ENCODE measurements at regions not wholly inside any gene's neighbourhood (a gene's known extent, or its start where the extent isn't known, plus 50 kb on each side); places are given as distances from the start of the nearest gene placed in this dataset.
A peak's percentile ranks its signal among the peaks of the same experiment; 100 is the strongest.

DNA sequence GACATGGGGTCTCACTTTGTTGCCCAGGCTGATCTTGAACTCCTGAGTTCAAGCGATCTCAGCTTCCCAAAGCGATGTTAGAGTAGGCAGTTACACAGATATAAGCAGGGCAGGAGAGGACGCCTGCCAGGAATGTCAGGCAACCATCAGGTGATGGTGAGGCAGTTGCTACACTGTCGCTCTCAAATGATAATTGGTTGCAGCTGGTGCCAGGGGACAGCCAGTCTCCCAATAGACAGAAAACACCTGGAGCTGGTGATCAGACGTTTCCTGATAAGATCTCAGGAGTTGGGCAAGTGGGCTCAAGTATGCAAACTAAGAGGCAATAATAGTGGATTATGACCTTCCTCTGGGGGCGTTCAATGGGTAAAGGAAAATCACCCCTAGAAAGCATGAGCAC lies 163.1 kb upstream of the RGPD4 start:
- H4K20me1 ChIP-seq (replicated peaks; ENCODE audit: insufficient read depth), result no peaks in the 10 kb centered on the region
- H3K27ac ChIP-seq (ENCODE audit: low read depth), result no peak overlapping the region
- Mint-ChIP-seq H3K9me3 (no peaks in the 10 kb centered on the region; the same call in 1 of the 3 replicates), H3K4me1 (no peaks in the 10 kb centered on the region; the same call in 2 of the 3 replicates), H3K27ac (no peak overlapping the region), H3K4me3 (no peak overlapping the region), H3K27me3 (ENCODE audit: insufficient read depth, low read depth, poor library complexity) (no peaks in the 10 kb centered on the region), H3K36me3 (ENCODE audit: low read depth) (no peaks in the 10 kb centered on the region)
- H3K79me2 ChIP-seq (replicated peaks; ENCODE audit: insufficient read depth), result no peaks in the 10 kb centered on the region
- ATAC-seq, result no peak
- DNase-seq (ENCODE audit: low spot score), result no peak
- no peaks in the 10 kb centered on the region for H3K27me3 ChIP-seq (ENCODE audit: insufficient read depth)
- H3K4me3 ChIP-seq, result no peak overlapping the region
- TF ChIP-seq EZH2phosphoT487 (IDR thresholded peaks at IDR 0.05; ENCODE audit: unreplicated experiment), result no peak
- TF ChIP-seq, protein P1, sequence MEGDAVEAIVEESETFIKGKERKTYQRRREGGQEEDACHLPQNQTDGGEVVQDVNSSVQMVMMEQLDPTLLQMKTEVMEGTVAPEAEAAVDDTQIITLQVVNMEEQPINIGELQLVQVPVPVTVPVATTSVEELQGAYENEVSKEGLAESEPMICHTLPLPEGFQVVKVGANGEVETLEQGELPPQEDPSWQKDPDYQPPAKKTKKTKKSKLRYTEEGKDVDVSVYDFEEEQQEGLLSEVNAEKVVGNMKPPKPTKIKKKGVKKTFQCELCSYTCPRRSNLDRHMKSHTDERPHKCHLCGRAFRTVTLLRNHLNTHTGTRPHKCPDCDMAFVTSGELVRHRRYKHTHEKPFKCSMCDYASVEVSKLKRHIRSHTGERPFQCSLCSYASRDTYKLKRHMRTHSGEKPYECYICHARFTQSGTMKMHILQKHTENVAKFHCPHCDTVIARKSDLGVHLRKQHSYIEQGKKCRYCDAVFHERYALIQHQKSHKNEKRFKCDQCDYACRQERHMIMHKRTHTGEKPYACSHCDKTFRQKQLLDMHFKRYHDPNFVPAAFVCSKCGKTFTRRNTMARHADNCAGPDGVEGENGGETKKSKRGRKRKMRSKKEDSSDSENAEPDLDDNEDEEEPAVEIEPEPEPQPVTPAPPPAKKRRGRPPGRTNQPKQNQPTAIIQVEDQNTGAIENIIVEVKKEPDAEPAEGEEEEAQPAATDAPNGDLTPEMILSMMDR (conservative IDR thresholded peaks at IDR 0.05; ENCODE audit: low read depth in 2 of 2), result no peak
- TF ChIP-seq, protein P2, sequence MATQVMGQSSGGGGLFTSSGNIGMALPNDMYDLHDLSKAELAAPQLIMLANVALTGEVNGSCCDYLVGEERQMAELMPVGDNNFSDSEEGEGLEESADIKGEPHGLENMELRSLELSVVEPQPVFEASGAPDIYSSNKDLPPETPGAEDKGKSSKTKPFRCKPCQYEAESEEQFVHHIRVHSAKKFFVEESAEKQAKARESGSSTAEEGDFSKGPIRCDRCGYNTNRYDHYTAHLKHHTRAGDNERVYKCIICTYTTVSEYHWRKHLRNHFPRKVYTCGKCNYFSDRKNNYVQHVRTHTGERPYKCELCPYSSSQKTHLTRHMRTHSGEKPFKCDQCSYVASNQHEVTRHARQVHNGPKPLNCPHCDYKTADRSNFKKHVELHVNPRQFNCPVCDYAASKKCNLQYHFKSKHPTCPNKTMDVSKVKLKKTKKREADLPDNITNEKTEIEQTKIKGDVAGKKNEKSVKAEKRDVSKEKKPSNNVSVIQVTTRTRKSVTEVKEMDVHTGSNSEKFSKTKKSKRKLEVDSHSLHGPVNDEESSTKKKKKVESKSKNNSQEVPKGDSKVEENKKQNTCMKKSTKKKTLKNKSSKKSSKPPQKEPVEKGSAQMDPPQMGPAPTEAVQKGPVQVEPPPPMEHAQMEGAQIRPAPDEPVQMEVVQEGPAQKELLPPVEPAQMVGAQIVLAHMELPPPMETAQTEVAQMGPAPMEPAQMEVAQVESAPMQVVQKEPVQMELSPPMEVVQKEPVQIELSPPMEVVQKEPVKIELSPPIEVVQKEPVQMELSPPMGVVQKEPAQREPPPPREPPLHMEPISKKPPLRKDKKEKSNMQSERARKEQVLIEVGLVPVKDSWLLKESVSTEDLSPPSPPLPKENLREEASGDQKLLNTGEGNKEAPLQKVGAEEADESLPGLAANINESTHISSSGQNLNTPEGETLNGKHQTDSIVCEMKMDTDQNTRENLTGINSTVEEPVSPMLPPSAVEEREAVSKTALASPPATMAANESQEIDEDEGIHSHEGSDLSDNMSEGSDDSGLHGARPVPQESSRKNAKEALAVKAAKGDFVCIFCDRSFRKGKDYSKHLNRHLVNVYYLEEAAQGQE (IDR thresholded peaks at IDR 0.05; ENCODE audit: unreplicated experiment), result no peak
- TF ChIP-seq POLR2AphosphoS5 (IDR thresholded peaks at IDR 0.05; ENCODE audit: low read depth), result no peak
- no peak for TF ChIP-seq STAT1 (IDR thresholded peaks at IDR 0.05; ENCODE audit: unreplicated experiment)
- TF ChIP-seq ZNF331 (CRISPR knock-in tag; IDR thresholded peaks at IDR 0.05; ENCODE audit: low read depth), result no peak
- no peak for TF ChIP-seq CREB1 (CRISPR knock-in tag; IDR thresholded peaks at IDR 0.05; ENCODE audit: low read depth)
- TF ChIP-seq, protein P3, sequence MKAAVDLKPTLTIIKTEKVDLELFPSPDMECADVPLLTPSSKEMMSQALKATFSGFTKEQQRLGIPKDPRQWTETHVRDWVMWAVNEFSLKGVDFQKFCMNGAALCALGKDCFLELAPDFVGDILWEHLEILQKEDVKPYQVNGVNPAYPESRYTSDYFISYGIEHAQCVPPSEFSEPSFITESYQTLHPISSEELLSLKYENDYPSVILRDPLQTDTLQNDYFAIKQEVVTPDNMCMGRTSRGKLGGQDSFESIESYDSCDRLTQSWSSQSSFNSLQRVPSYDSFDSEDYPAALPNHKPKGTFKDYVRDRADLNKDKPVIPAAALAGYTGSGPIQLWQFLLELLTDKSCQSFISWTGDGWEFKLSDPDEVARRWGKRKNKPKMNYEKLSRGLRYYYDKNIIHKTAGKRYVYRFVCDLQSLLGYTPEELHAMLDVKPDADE (IDR thresholded peaks at IDR 0.05), result no peak
- TF ChIP-seq JUNB (IDR thresholded peaks at IDR 0.05; ENCODE audit: unreplicated experiment), result no peak
- no peak for TF ChIP-seq ZNF114 (CRISPR knock-in tag; IDR thresholded peaks at IDR 0.05)
- no peak for TF ChIP-seq NANOG (IDR thresholded peaks at IDR 0.05; ENCODE audit: borderline replicate concordance)
- TF ChIP-seq, protein P4, sequence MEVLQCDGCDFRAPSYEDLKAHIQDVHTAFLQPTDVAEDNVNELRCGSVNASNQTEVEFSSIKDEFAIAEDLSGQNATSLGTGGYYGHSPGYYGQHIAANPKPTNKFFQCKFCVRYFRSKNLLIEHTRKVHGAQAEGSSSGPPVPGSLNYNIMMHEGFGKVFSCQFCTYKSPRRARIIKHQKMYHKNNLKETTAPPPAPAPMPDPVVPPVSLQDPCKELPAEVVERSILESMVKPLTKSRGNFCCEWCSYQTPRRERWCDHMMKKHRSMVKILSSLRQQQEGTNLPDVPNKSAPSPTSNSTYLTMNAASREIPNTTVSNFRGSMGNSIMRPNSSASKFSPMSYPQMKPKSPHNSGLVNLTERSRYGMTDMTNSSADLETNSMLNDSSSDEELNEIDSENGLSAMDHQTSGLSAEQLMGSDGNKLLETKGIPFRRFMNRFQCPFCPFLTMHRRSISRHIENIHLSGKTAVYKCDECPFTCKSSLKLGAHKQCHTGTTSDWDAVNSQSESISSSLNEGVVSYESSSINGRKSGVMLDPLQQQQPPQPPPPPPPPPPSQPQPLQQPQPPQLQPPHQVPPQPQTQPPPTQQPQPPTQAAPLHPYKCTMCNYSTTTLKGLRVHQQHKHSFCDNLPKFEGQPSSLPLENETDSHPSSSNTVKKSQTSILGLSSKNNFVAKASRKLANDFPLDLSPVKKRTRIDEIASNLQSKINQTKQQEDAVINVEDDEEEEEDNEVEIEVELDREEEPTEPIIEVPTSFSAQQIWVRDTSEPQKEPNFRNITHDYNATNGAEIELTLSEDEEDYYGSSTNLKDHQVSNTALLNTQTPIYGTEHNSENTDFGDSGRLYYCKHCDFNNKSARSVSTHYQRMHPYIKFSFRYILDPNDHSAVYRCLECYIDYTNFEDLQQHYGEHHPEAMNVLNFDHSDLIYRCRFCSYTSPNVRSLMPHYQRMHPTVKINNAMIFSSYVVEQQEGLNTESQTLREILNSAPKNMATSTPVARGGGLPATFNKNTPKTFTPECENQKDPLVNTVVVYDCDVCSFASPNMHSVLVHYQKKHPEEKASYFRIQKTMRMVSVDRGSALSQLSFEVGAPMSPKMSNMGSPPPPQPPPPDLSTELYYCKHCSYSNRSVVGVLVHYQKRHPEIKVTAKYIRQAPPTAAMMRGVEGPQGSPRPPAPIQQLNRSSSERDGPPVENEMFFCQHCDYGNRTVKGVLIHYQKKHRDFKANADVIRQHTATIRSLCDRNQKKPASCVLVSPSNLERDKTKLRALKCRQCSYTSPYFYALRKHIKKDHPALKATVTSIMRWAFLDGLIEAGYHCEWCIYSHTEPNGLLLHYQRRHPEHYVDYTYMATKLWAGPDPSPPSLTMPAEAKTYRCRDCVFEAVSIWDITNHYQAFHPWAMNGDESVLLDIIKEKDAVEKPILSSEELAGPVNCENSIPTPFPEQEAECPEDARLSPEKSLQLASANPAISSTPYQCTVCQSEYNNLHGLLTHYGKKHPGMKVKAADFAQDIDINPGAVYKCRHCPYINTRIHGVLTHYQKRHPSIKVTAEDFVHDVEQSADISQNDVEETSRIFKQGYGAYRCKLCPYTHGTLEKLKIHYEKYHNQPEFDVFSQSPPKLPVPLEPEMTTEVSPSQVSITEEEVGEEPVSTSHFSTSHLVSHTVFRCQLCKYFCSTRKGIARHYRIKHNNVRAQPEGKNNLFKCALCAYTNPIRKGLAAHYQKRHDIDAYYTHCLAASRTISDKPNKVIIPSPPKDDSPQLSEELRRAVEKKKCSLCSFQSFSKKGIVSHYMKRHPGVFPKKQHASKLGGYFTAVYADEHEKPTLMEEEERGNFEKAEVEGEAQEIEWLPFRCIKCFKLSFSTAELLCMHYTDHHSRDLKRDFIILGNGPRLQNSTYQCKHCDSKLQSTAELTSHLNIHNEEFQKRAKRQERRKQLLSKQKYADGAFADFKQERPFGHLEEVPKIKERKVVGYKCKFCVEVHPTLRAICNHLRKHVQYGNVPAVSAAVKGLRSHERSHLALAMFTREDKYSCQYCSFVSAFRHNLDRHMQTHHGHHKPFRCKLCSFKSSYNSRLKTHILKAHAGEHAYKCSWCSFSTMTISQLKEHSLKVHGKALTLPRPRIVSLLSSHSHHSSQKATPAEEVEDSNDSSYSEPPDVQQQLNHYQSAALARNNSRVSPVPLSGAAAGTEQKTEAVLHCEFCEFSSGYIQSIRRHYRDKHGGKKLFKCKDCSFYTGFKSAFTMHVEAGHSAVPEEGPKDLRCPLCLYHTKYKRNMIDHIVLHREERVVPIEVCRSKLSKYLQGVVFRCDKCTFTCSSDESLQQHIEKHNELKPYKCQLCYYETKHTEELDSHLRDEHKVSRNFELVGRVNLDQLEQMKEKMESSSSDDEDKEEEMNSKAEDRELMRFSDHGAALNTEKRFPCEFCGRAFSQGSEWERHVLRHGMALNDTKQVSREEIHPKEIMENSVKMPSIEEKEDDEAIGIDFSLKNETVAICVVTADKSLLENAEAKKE (CRISPR knock-in tag; IDR thresholded peaks at IDR 0.05), result no peak
- no peak for TF ChIP-seq EZH2 (IDR thresholded peaks at IDR 0.05; ENCODE audit: low read depth, unreplicated experiment)
- peak overlapping the region; percentile 56 for H2AFZ ChIP-seq
- H3K4me2 ChIP-seq, result no peak overlapping the region
- H3K36me3 ChIP-seq (ENCODE audit: insufficient read depth), result no peaks in the 10 kb centered on the region
- H3F3A ChIP-seq (replicated peaks; ENCODE audit: low read depth), result no peaks in the 10 kb centered on the region
- no peaks in the 10 kb centered on the region for H3K4me1 ChIP-seq (ENCODE audit: insufficient read depth)
- no peaks in the 10 kb centered on the region for H3K9me2 ChIP-seq (ENCODE audit: insufficient read depth)
